ENCODE measurements at regions not wholly inside any gene's neighbourhood (a gene's known extent, or its start where the extent isn't known, plus 50 kb on each side); places are given as distances from the start of the nearest gene placed in this dataset.

DNA sequence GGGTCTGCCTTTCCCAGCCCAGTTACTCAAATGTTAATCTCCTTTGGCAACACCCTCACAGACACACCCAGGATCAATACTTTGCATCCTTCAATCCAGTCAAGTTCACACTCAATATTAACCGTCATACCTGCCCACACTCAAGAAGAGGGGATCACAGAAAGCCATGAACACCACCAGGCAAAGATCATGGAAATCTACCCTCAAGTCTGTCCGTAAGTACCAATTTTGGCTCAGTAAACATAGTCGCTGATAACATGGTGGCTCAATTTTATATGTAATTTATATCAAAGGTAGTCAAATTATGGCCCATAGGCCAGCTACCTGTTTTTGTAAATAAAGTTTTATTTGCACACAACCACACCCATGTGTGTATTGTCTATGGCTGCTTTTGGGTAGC is 102.3 kb upstream of the MAP2 start:
- Histone ChIP-seq H3K27ac (no peak overlapping the region), H3K4me3 (no peak overlapping the region)
- TF ChIP-seq, protein P1, sequence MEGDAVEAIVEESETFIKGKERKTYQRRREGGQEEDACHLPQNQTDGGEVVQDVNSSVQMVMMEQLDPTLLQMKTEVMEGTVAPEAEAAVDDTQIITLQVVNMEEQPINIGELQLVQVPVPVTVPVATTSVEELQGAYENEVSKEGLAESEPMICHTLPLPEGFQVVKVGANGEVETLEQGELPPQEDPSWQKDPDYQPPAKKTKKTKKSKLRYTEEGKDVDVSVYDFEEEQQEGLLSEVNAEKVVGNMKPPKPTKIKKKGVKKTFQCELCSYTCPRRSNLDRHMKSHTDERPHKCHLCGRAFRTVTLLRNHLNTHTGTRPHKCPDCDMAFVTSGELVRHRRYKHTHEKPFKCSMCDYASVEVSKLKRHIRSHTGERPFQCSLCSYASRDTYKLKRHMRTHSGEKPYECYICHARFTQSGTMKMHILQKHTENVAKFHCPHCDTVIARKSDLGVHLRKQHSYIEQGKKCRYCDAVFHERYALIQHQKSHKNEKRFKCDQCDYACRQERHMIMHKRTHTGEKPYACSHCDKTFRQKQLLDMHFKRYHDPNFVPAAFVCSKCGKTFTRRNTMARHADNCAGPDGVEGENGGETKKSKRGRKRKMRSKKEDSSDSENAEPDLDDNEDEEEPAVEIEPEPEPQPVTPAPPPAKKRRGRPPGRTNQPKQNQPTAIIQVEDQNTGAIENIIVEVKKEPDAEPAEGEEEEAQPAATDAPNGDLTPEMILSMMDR (IDR thresholded peaks at IDR 0.05) = no peak
- DNase-seq (ENCODE audit: low spot score) = no peak

DNA sequence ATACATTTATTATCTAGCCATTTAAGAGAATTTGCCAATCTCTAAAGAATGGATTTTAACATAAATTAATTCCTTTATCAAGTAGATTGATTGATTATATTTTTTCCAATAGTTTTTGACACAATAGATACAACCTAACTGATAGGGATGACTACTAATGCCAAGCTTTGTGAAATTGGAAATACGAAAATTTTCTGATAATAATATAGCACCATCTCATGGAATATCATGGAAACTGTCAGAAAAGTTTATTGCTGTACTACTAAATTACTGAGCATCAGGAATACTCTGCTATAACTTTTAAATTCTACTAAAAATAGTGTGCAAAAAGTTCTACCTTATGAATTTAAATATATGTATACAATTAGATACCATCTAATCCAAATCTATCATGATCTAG is 101.8 kb upstream of the MAP2 start:
- Histone ChIP-seq H3K27ac (no peak overlapping the region), H3K4me3 (no peak overlapping the region)
- DNase-seq (ENCODE audit: low spot score) = no peak
- TF ChIP-seq, protein P1 (IDR thresholded peaks at IDR 0.05) = no peak

DNA sequence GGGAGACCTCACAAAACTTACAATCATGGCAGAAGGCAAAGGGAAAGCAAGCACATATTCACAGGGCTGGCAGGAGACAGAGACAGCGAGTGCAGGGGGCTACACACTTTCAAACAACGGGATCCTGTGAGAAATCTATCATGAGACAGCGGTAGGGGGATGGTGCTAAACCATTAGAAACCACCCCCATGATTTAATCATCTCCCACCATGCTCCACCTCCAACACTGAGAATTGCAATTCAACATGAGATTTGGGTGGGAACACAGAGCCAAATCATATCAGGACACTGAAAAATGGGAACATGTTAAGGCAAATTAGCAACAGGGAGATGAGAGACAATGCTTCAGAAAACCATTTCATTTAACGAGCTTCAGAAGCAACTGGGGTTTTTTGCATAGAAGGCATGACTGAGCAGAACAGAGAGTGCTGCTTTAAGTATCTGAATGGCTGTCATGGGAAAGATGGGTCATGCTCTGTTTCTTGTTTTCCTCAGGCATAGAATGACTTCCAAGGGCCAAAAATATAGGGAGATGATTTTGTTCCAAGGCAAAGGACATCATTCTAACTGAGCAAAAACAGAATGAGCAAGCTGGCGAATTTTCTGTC is 100.8 kb upstream of the MAP2 start:
- Histone ChIP-seq H3K4me3 (no peak overlapping the region), H3K27ac (no peak overlapping the region)
- no peak for DNase-seq (ENCODE audit: low spot score)
- TF ChIP-seq, protein P1 (IDR thresholded peaks at IDR 0.05) = no peak

DNA sequence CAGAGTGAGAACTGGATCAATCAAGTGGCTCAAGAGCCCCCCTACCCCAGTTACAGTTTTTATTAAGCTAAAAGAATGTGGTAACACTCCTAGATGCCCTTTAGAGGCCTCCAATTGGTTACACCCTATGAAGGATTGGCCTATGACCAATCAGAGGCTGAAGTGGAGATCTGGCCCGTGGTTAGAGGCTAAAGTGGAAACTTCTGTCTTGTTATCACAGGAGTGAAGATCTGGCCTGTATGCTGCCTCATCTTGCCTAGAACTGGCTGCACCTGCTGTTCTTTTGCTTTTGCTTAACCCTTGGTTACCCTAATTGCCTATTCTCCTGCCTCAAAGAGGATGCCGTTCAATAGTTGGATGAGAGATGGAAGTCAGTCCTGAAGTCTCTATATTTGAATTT is 100.1 kb upstream of the MAP2 start:
- Histone ChIP-seq H3K27ac (no peak overlapping the region), H3K4me3 (no peak overlapping the region)
- TF ChIP-seq, protein P1 (IDR thresholded peaks at IDR 0.05) = no peak
- DNase-seq (ENCODE audit: low spot score) = no peak

DNA sequence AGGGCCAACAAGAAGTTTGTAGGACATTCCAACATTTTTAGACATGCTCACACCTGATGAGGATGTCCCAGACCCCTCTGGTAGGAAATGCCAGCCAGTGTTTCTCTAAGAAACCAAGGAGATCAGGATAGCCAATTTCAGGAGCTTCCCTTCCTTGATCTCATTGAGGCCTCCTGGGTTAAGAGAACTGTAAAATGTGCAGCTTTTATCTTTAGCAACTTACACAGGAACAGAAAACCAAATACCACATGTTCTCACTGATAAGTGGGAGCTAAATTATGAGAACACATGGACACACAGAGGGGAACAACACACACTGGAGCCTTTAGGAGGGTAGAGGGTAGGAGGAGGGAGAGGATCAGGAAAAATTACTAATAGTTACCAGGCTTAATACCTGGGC is 99.6 kb upstream of the MAP2 start:
- TF ChIP-seq, protein P1 (IDR thresholded peaks at IDR 0.05) = no peak
- Histone ChIP-seq H3K27ac (no peak overlapping the region), H3K4me3 (no peak overlapping the region)
- no peak for DNase-seq (ENCODE audit: low spot score)

DNA sequence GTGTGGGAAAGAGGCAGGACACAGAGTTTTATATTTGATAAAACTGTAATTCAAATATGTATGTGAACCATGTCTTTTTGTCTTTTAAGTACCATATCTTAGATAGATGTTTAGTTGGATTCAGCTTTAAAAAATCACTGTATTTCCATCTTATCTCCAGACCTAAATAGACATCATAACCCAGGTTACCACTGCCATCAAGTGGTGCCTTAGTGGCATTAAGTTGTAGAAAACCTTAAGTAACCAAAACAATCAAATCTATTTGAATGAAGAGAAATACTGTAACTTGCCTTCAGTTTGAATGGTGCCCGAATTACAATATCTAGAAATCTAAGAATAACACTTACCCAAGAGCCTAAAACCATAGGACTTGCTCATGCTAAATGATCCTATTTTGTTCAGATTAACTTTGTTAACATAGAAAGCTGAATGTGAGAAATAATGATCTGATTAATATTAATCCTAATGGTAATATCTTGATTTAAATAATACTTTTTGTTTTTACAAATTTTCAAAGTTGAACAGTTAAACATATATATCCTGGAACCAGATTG is 92.5 kb upstream of the MAP2 start:
- no peak overlapping the region for H3K4me3 ChIP-seq
- DNase-seq (ENCODE audit: low spot score) = no peak
- TF ChIP-seq, protein P1 (IDR thresholded peaks at IDR 0.05) = no peak
- no peak overlapping the region for H3K27ac ChIP-seq
